Nephron progenitor cell (in vitro differentiated cells): ENCODE measurements at regions not wholly inside any gene's neighbourhood (a gene's known extent, or its start where the extent isn't known, plus 50 kb on each side); places are given as distances from the start of the nearest gene placed in this dataset.

Experiments
- DNase-seq: peaks from one replicate; pipeline ENCODE4 v3.0.0; 2021
- H3K27ac Mint-ChIP-seq: 2 replicates; pipeline ENCODE4 v1.8.0; 2021; ENCODE audit warnings: mild to moderate bottlenecking, moderate library complexity, mixed read lengths
- H3K27me3 Mint-ChIP-seq: 2 replicates; pipeline ENCODE4 v1.8.0; 2021; ENCODE audit warnings: mild to moderate bottlenecking, low read depth, mixed read lengths; ENCODE audit not compliant: poor library complexity
- H3K36me3 Mint-ChIP-seq: 2 replicates; pipeline ENCODE4 v1.8.0; 2021; ENCODE audit warnings: low read depth, mixed read lengths
- H3K4me1 Mint-ChIP-seq: 2 replicates; pipeline ENCODE4 v1.8.0; 2021; ENCODE audit warnings: mixed read lengths
- H3K4me3 Mint-ChIP-seq: 2 replicates; pipeline ENCODE4 v1.8.0; 2021; ENCODE audit warnings: mild to moderate bottlenecking, moderate library complexity, mixed read lengths
- H3K9me3 Mint-ChIP-seq: 2 replicates; pipeline ENCODE4 v1.8.0; 2021; ENCODE audit warnings: mild to moderate bottlenecking, moderate library complexity, mixed read lengths
- CTCF ChIP-seq: fragments of 200-600 bp; sonication (generic); IDR thresholded peaks from 2 replicates; pipeline ENCODE4 v1.5.0; 2021; ENCODE audit warnings: antibody characterized with exemption

DNA sequence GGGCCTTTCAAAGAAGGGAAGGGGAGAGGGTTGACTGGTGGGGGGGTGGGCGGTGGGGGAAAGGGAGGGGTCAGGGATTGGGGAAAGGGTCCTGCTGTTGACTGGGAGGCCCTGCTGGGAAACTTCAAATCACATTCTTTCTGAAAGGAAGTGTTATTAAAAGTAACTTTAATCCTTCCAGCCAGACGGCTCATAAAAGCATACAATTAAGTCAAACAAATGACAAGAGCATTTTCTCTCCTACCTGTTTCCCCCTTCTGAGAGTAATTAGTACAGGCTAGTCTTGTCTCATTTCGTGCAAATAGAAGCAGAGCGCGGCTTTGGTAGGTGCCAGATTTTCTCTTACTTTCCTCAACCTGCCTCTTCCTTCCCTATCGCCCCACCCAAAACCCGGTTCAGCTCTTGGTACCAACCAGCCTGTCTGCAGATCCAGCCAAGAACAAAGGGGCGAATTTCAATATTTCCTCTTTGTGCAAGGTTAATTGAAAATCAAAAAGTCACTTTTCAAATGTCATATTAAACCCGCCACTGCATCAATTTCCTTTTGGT is 2112.6 kb upstream of the PIK3C3 start:
- no peaks in the 10 kb centered on the region for H3K36me3 Mint-ChIP-seq
- no peak for DNase-seq
- H3K27me3 Mint-ChIP-seq: no peaks in the 10 kb centered on the region
- no peak overlapping the region for H3K27ac Mint-ChIP-seq
- TF ChIP-seq CTCF: no peak
- peaks cover 49% of the 10 kb centered on the region for H3K4me1 Mint-ChIP-seq
- H3K4me3 Mint-ChIP-seq: peak overlapping the region; percentile 89
- no peaks in the 10 kb centered on the region for H3K9me3 Mint-ChIP-seq

GRCh38 chr18:39841482-39842365 is 2113.3 kb upstream of the PIK3C3 start:
- no peaks in the 10 kb centered on the region for H3K27me3 Mint-ChIP-seq
- H3K4me1 Mint-ChIP-seq: peaks cover 49% of the 10 kb centered on the region
- H3K27ac Mint-ChIP-seq: peak overlapping the region; percentile 91
- TF ChIP-seq CTCF: peak; percentile 45
- peak; percentile 74 for DNase-seq
- H3K36me3 Mint-ChIP-seq: no peaks in the 10 kb centered on the region
- H3K4me3 Mint-ChIP-seq: peak overlapping the region; percentile 89
- H3K9me3 Mint-ChIP-seq: no peaks in the 10 kb centered on the region

DNA sequence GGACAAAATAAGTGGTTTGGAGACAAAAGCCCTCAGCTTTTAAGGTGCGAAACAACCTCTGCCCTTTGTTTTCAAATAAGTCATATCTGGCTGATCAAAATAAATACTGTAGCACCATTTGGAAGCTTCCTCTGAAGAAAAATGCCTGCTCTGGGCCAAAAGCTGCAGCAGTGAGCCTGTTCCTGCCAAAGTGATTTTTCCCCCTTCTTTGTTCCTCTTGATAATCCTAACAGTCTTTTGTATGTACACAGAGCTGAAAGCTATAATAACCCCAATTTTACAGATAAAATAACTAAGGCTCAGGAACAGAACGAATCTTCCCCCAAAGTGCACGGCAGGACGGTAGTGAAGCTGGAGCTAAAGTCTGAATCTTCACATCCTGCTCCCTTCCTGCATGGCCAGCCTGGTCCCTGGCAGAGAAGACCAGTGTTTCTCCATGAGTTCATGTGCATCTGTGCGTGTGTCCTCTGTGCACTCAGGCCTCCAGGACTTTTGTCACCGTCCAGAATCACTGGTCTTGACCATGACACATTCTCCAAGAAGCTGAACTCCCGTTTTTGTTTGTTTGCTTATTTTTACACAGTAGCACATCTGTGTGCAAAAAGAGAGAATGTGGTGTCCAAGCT is 2114.1 kb upstream of the PIK3C3 start:
- H3K9me3 Mint-ChIP-seq: no peaks in the 10 kb centered on the region
- DNase-seq: no peak
- no peaks in the 10 kb centered on the region for H3K27me3 Mint-ChIP-seq
- peaks cover 50% of the 10 kb centered on the region for H3K4me1 Mint-ChIP-seq
- peak overlapping the region; percentile 89 for H3K4me3 Mint-ChIP-seq
- TF ChIP-seq CTCF: no peak
- peak overlapping the region; percentile 91 for H3K27ac Mint-ChIP-seq
- no peaks in the 10 kb centered on the region for H3K36me3 Mint-ChIP-seq

GRCh38 chr18:39840406-39840805 is 2114.6 kb upstream of the PIK3C3 start:
- H3K27ac Mint-ChIP-seq: no peak overlapping the region
- H3K9me3 Mint-ChIP-seq: no peaks in the 10 kb centered on the region
- H3K4me3 Mint-ChIP-seq: peak overlapping the region; percentile 89
- no peak for DNase-seq
- peaks cover 55% of the 10 kb centered on the region for H3K4me1 Mint-ChIP-seq
- no peaks in the 10 kb centered on the region for H3K36me3 Mint-ChIP-seq
- TF ChIP-seq CTCF: no peak
- H3K27me3 Mint-ChIP-seq: no peaks in the 10 kb centered on the region

- peak overlapping the region; percentile 20 for H3K4me3 Mint-ChIP-seq
- H3K4me1 Mint-ChIP-seq: peaks cover 55% of the 10 kb centered on the region
- TF ChIP-seq CTCF: no peak
- H3K27ac Mint-ChIP-seq: no peak overlapping the region
- no peaks in the 10 kb centered on the region for H3K27me3 Mint-ChIP-seq
- no peaks in the 10 kb centered on the region for H3K36me3 Mint-ChIP-seq
- H3K9me3 Mint-ChIP-seq: no peaks in the 10 kb centered on the region
- DNase-seq: no peak
Observed at GRCh38 chr18:39839782-39840181, 2115.3 kb upstream of the PIK3C3 start.
